ENCODE measurements at regions not wholly inside any gene's neighbourhood (a gene's known extent, or its start where the extent isn't known, plus 50 kb on each side); places are given as distances from the start of the nearest gene placed in this dataset.

DNA sequence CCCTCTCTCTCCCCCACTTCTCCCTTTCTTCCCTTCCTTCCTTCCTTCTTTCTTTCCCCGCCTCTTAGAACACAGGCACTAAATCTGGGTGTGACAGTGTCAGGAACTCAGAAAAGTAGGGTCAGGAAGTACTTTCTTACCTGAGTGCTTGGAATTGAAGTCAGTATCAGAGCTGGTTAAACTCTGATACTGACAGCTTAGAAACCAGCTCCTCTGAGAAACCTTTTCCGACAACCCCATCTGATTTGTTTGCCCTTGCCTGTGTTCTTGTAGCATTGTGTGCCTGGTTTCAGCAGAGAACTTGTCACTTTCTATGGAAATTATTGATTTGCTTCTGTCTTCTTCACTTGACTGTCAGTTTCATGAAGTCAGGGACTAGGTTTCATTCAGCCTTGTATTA, 113.9 kb downstream of the AASDH start:
- Histone ChIP-seq H3K9me3 (no peaks in the 10 kb centered on the region), H3K4me3 (no peak overlapping the region), H3K4me1 (no peaks in the 10 kb centered on the region), H3K27ac (no peak overlapping the region), H3K27me3 (peaks cover 0 to 20% (median 3%) of the 10 kb centered on the region in 7 donors), H3K36me3 (no peaks in the 10 kb centered on the region)
- no peak for ATAC-seq
- WGBS, 2 donors: 64 to 70% methylated on average over 2 of the region's 2 CpGs
- intact Hi-C loops (cut with DNase I): no loop called here
- no peak for DNase-seq
- no peak for TF ChIP-seq CTCF (IDR thresholded peaks at IDR 0.05)

DNA sequence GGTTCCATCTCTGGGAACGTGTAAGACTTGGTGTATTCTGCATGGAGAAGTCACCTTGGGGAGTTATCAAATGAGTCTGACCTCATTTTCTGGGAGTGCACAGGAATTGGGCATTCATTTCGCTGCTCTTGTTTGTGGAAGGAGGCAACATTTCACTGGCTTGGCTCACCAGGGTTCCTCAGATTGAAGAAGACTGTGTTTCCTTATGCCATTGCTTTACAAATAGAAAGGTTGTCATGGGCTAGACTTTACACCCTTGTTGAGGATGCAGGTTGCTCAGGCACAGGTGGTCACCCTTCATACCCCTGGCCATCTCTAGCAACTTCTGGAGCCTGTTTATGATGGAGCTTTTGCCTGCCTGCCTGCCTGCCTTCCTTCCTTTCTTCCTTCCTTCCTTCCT, 114.4 kb downstream of the AASDH start:
- DNase-seq (no peak), ATAC-seq (no peak)
- Histone ChIP-seq H3K27me3 (peaks cover 0 to 20% (median 3%) of the 10 kb centered on the region in 7 donors), H3K36me3 (no peaks in the 10 kb centered on the region), H3K4me3 (no peak overlapping the region), H3K9me3 (no peaks in the 10 kb centered on the region), H3K4me1 (no peaks in the 10 kb centered on the region), H3K27ac (no peak overlapping the region)
- no peak for TF ChIP-seq CTCF (IDR thresholded peaks at IDR 0.05)
- 72 to 83% methylated on average over 2 of the region's 2 CpGs for WGBS, 2 donors
- intact Hi-C loops (cut with DNase I): no loop called here

DNA sequence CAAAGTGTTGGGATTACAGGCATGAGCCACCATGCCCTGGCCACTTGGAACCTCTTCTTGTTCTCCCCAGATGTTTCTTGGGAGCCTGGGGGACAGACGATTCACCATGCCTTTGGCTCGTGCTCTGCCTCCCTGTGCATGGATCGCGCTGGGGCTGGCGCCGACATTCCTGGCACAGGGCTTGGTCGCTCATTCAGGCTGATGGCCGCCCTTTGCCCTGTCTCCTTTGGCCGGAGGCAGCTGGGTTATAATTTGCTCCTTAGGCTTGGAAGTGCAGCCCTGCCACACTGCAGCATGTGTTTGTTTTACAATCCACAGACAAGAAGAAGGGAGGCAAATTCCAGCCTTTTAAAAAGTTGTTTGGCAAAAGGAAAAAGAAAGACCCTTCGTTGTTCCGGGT, 115.3 kb downstream of the AASDH start:
- WGBS, 2 donors: 95 to 97% methylated on average over 11 of the region's 11 CpGs
- intact Hi-C loops (cut with DNase I): no loop called here

DNA sequence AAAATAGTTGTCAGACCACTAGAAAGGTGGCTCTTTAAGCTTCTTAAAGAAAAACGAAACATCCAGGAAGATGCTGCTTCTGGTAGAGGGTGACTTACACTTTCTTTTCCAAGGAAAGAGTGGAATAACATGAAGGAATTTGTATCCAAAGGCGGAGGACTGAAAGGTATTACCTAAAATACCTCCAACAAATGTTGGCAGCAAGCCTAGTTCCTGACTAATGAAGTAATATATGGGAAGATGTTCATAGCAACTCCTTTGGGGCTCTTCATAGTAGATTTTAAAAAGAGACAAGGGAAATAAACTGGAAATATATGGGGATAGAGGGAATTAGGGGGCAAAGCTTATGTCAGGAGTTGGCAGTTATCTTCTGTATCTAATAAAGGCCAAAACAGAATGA, 116.2 kb downstream of the AASDH start:
- Histone ChIP-seq H3K4me1 (no peaks in the 10 kb centered on the region), H3K9me3 (no peaks in the 10 kb centered on the region), H3K36me3 (no peaks in the 10 kb centered on the region), H3K4me3 (no peak overlapping the region), H3K27ac (no peak overlapping the region), H3K27me3 (peaks cover 0 to 20% (median 0%) of the 10 kb centered on the region in 7 donors)
- WGBS, 2 donors: 70 to 80% methylated on average over 2 of the region's 2 CpGs
- ATAC-seq (no peak), DNase-seq (no peak)
- intact Hi-C loops (cut with DNase I): no loop called here
- TF ChIP-seq CTCF (IDR thresholded peaks at IDR 0.05): no peak

More for the DNA sequence above, 115.3 kb downstream of the AASDH start:
- Histone ChIP-seq H3K27ac (no peak overlapping the region), H3K27me3 (peaks cover 0 to 20% (median 3%) of the 10 kb centered on the region in 7 donors), H3K4me1 (no peaks in the 10 kb centered on the region), H3K36me3 (no peaks in the 10 kb centered on the region), H3K9me3 (no peaks in the 10 kb centered on the region), H3K4me3 (no peak overlapping the region)
- ATAC-seq: no peak
- no peak for DNase-seq
- no peak for TF ChIP-seq CTCF (IDR thresholded peaks at IDR 0.05)

Measured in heart right ventricle (tissue), 16 donors.